Activated naive CD4-positive, alpha-beta T cell treated with anti-CD3 and anti-CD28 coated beads, Interleukin-2, amount 10 ng/mL, durations not matched to agents 7 days and 5 days (primary cell): ENCODE measurements at regions not wholly inside any gene's neighbourhood (a gene's known extent, or its start where the extent isn't known, plus 50 kb on each side); places are given as distances from the start of the nearest gene placed in this dataset.

Experiments used
- CTCF ChIA-PET: fragments of 350-600 bp; sonication (Branson Sonifier 250); formaldehyde crosslinking; loops from one replicate; lab custom pipeline; 2021; ENCODE audit warnings: antibody characterized with exemption; lab: Charles Lee
- DNase-seq: peaks from one replicate; pipeline ENCODE4 v3.0.0-alpha.2; 2020
- H3K27ac Mint-ChIP-seq: one replicate; pipeline ENCODE4 v1.8.0; 2021; ENCODE audit warnings: mild to moderate bottlenecking, moderate library complexity, mixed read lengths
- H3K27me3 Mint-ChIP-seq: one replicate; pipeline ENCODE4 v1.8.0; 2021; ENCODE audit warnings: mild to moderate bottlenecking, mixed read lengths
- H3K36me3 Mint-ChIP-seq: one replicate; pipeline ENCODE4 v1.8.0; 2021; ENCODE audit warnings: mixed read lengths
- H3K4me1 Mint-ChIP-seq: one replicate; pipeline ENCODE4 v1.8.0; 2021; ENCODE audit warnings: mixed read lengths
- H3K4me3 Mint-ChIP-seq: one replicate; pipeline ENCODE4 v1.8.0; 2021; ENCODE audit warnings: mild to moderate bottlenecking, moderate library complexity, mixed read lengths
- H3K9me3 Mint-ChIP-seq: one replicate; pipeline ENCODE4 v1.8.0; 2021; ENCODE audit warnings: mixed read lengths

DNA sequence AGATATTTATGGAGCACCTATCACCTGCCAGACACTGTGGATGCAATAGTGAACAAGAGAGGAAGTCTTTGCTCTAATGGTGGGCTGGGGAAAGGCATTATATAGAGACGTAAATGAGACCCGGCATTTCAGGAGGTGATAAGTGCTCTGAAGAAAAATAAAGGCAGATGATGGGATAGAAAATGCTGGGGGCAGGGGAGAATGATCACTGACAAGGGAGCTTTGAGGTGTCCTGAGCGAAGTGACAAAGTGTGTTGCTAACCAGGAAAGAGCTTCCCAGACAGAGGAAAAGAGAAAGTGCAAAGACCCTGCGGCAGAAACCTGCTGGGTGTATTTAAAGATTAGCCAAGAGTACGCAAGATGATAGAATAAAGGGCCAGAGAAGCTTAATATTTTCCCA is 1096.1 kb downstream of the BCL11B start:
- DNase-seq, result no peak
- peak overlapping the region; percentile 39 for H3K4me3 Mint-ChIP-seq
- H3K27ac Mint-ChIP-seq, result peak overlapping the region; percentile 90
- H3K27me3 Mint-ChIP-seq, result no peaks in the 10 kb centered on the region
- H3K4me1 Mint-ChIP-seq, result peaks cover 96% of the 10 kb centered on the region
- peaks cover 4% of the 10 kb centered on the region for H3K36me3 Mint-ChIP-seq
- CTCF ChIA-PET, result interaction anchor here (0.7 to 2.2 kb wide), 5 partner anchors 10 to 189 kb away, joined by 3 to 13 read pairs (median 4); no protein-coding TSS in a partner anchor
- H3K9me3 Mint-ChIP-seq, result peaks cover 2% of the 10 kb centered on the region

DNA sequence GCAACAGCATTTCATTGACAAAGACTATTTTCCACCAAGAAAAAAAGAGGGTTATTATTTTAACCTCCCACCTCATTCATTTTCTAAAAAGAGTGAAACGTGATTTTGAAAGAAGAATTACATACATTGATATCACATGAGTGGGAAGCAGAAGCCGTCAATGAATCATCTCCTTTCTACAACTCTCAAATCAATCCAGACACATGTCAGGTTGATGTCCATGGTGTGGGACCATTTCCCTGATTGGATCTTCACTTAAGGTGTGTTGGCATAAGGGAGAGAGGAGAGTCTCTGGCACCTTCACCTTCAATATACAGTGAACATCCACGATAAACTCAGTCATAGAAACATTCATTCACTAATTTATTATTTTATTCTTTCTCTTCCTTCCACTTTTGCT is 1095.1 kb downstream of the BCL11B start:
- Mint-ChIP-seq H3K27ac (peak overlapping the region; percentile 90), H3K4me3 (no peak overlapping the region), H3K9me3 (peaks cover 2% of the 10 kb centered on the region), H3K4me1 (peaks cover 94% of the 10 kb centered on the region), H3K27me3 (no peaks in the 10 kb centered on the region), H3K36me3 (peaks cover 4% of the 10 kb centered on the region)
- CTCF ChIA-PET, result interaction anchor here (1.1 kb wide), 1 partner anchor 190 kb away, joined by 3 read pairs; no protein-coding TSS in a partner anchor
- DNase-seq, result no peak

DNA sequence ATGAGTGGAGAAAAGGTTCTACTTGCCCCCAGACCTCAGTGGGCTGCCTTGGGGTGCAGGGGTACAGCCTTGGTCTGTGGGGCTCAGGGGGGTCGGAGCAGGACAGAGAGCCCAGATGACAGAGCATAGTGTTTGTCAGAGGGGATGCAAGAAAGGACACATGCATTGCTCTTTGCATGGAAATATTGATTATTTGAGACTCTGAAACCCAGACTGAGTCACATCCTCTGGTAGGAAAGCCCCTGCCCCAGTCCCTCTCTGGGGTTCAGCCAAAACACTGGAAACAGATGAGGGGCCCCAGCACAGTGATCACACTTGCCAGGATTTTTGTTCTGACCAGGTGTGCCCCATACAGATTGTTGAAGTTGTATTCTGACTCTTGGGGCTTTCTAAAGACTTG is 1094.4 kb downstream of the BCL11B start:
- H3K4me3 Mint-ChIP-seq, result no peak overlapping the region
- H3K36me3 Mint-ChIP-seq, result peaks cover 4% of the 10 kb centered on the region
- H3K9me3 Mint-ChIP-seq, result peaks cover 2% of the 10 kb centered on the region
- DNase-seq, result peak; percentile 54
- CTCF ChIA-PET, result no interaction called here
- peak overlapping the region; percentile 90 for H3K27ac Mint-ChIP-seq
- H3K4me1 Mint-ChIP-seq, result peaks cover 94% of the 10 kb centered on the region
- H3K27me3 Mint-ChIP-seq, result no peaks in the 10 kb centered on the region

- Mint-ChIP-seq H3K27ac (peak overlapping the region; percentile 20), H3K36me3 (peaks cover 12% of the 10 kb centered on the region), H3K4me3 (no peak overlapping the region), H3K27me3 (no peaks in the 10 kb centered on the region), H3K9me3 (peaks cover 4% of the 10 kb centered on the region), H3K4me1 (peaks cover 94% of the 10 kb centered on the region)
- no peak for DNase-seq
- CTCF ChIA-PET, result interaction anchor here (3.5 kb wide), 1 partner anchor 41 kb away, joined by 17 read pairs; no protein-coding TSS in a partner anchor
Observed at GRCh38 chr14:98181241-98181640, 1090.8 kb downstream of the BCL11B start.

DNA sequence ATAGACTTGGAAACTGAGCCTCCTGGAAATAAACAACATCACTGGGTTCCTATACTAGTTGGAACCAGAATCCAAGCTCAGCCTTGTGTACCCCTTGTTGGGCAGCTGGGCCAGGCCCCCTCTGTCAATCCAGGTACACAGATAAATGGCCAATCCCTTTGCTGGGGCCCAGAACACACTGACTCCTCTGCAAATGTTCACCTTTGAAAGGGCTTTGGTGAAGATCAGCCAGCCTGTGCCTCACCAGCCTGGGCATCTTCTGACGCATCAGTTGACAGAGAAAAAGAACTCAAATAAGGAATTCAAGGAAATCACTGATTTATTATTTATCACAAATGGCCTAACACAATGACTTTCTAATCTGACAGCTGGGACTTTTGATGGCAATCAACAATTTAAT is 1090.2 kb downstream of the BCL11B start:
- H3K27ac Mint-ChIP-seq, result peak overlapping the region; percentile 90
- peaks cover 12% of the 10 kb centered on the region for H3K36me3 Mint-ChIP-seq
- no peak for DNase-seq
- no peak overlapping the region for H3K4me3 Mint-ChIP-seq
- no peaks in the 10 kb centered on the region for H3K27me3 Mint-ChIP-seq
- CTCF ChIA-PET, result interaction anchor here (1.0 to 3.5 kb wide), 2 partner anchors 9 to 42 kb away, joined by 3 to 17 read pairs; no protein-coding TSS in a partner anchor
- peaks cover 4% of the 10 kb centered on the region for H3K9me3 Mint-ChIP-seq
- peaks cover 93% of the 10 kb centered on the region for H3K4me1 Mint-ChIP-seq

DNA sequence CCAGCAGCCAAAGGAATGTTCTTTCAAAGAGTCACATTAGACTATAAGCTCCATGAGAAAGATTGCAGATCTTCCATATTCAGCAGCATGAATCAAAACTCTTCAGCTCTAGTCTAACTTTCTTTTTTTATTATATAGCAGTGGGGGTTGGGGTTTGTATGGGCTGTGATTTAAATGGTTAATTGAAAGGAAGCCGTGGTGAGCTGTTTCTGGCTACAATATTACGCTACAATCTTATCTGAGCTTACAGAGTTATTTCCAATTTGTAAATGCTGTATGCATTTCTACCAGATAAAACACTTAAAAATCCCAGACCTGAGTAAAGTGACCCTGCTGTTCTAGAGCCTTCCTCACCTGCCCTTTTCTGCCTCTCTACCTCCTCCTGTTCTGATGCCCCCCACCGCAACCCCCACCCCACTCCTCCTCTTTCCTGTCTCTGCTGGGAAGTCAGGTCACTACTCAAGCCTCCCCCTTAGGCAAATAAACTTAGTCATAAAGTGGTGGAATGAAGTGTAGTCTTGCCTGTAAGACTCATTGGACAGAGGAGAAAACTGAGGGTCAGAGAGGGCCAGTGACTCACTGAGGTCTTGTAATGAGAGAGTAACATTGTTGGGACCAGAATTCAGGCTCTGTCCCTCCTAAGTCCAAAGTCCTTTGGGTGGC is 1089.5 kb downstream of the BCL11B start:
- peak overlapping the region; percentile 90 for H3K27ac Mint-ChIP-seq
- peak overlapping the region; percentile 8 for H3K4me3 Mint-ChIP-seq
- H3K36me3 Mint-ChIP-seq, result peaks cover 12% of the 10 kb centered on the region
- no peaks in the 10 kb centered on the region for H3K27me3 Mint-ChIP-seq
- CTCF ChIA-PET, result interaction anchor here (1.0 to 3.5 kb wide), 4 partner anchors 8 to 204 kb away, joined by 3 to 17 read pairs (median 4); no protein-coding TSS in a partner anchor
- H3K9me3 Mint-ChIP-seq, result peaks cover 4% of the 10 kb centered on the region
- H3K4me1 Mint-ChIP-seq, result peaks cover 93% of the 10 kb centered on the region
- peak; percentile 36 for DNase-seq

GRCh38 chr14:98183556-98183955 is 1088.4 kb downstream of the BCL11B start:
- H3K9me3 Mint-ChIP-seq, result peaks cover 4% of the 10 kb centered on the region
- CTCF ChIA-PET, result interaction anchor here (1.2 to 3.5 kb wide), 3 partner anchors 10 to 206 kb away, joined by 3 to 17 read pairs (median 5); no protein-coding TSS in a partner anchor
- DNase-seq, result no peak
- peak overlapping the region; percentile 90 for H3K27ac Mint-ChIP-seq
- H3K4me1 Mint-ChIP-seq, result peaks cover 93% of the 10 kb centered on the region
- no peak overlapping the region for H3K4me3 Mint-ChIP-seq
- H3K27me3 Mint-ChIP-seq, result no peaks in the 10 kb centered on the region
- H3K36me3 Mint-ChIP-seq, result peaks cover 11% of the 10 kb centered on the region

GRCh38 chr14:98184457-98184856 is 1087.5 kb downstream of the BCL11B start:
- H3K4me3 Mint-ChIP-seq, result peak overlapping the region; percentile 39
- no peak for DNase-seq
- H3K4me1 Mint-ChIP-seq, result peaks cover 95% of the 10 kb centered on the region
- H3K9me3 Mint-ChIP-seq, result peaks cover 3% of the 10 kb centered on the region
- H3K36me3 Mint-ChIP-seq, result peaks cover 9% of the 10 kb centered on the region
- H3K27me3 Mint-ChIP-seq, result no peaks in the 10 kb centered on the region
- CTCF ChIA-PET, result interaction anchor here (1.5 to 3.5 kb wide), 3 partner anchors 12 to 206 kb away, joined by 5 to 17 read pairs (median 8); no protein-coding TSS in a partner anchor
- H3K27ac Mint-ChIP-seq, result peak overlapping the region; percentile 88

DNA sequence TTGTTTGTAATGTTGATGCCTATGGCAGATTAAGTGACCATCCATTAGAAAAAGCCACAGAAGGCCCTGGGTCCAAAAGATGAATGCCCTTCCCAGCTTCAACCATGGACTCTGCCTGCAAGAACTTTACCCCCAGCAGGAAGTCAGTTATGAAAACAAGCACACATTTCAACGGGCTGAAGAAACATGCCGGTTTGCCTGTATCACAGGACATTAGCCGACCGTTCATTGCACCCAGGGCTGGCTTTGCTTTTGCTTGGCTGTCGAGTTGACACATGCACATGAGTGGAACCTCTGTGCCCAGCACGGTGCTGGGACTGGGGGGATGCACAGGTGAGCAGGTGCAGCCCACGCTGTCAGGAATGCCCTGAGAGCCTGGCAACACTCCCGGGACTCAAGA is 1087.0 kb downstream of the BCL11B start:
- H3K9me3 Mint-ChIP-seq, result peaks cover 2% of the 10 kb centered on the region
- H3K27ac Mint-ChIP-seq, result peak overlapping the region; percentile 88
- H3K4me3 Mint-ChIP-seq, result peak overlapping the region; percentile 39
- H3K27me3 Mint-ChIP-seq, result no peaks in the 10 kb centered on the region
- H3K4me1 Mint-ChIP-seq, result peaks cover 95% of the 10 kb centered on the region
- CTCF ChIA-PET, result interaction anchor here (0.8 to 6.6 kb wide), 4 partner anchors 9 to 206 kb away, joined by 3 to 43 read pairs (median 6); no protein-coding TSS in a partner anchor
- peaks cover 8% of the 10 kb centered on the region for H3K36me3 Mint-ChIP-seq
- no peak for DNase-seq

- Mint-ChIP-seq H3K4me3 (no peak overlapping the region), H3K9me3 (peaks cover 2% of the 10 kb centered on the region), H3K27ac (peak overlapping the region; percentile 88), H3K27me3 (no peaks in the 10 kb centered on the region), H3K36me3 (peaks cover 13% of the 10 kb centered on the region), H3K4me1 (peaks cover 98% of the 10 kb centered on the region)
- CTCF ChIA-PET, result interaction anchor here (0.8 to 6.6 kb wide), 6 partner anchors 10 to 208 kb away, joined by 3 to 43 read pairs (median 4); no protein-coding TSS in a partner anchor
- no peak for DNase-seq
Observed at GRCh38 chr14:98186140-98186539, 1085.9 kb downstream of the BCL11B start.

GRCh38 chr14:98187281-98187680 is 1084.7 kb downstream of the BCL11B start:
- H3K4me3 Mint-ChIP-seq, result peak overlapping the region; percentile 11
- H3K27ac Mint-ChIP-seq, result peak overlapping the region; percentile 97
- CTCF ChIA-PET, result interaction anchor here (0.7 to 6.6 kb wide), 3 partner anchors 14 to 209 kb away, joined by 3 to 43 read pairs (median 3); no protein-coding TSS in a partner anchor
- no peaks in the 10 kb centered on the region for H3K27me3 Mint-ChIP-seq
- peaks cover 14% of the 10 kb centered on the region for H3K36me3 Mint-ChIP-seq
- peaks cover 99% of the 10 kb centered on the region for H3K4me1 Mint-ChIP-seq
- H3K9me3 Mint-ChIP-seq, result peaks cover 2% of the 10 kb centered on the region
- peak; percentile 40 for DNase-seq

- DNase-seq, result peak; percentile 60
- Mint-ChIP-seq H3K27ac (peak overlapping the region; percentile 97), H3K4me3 (peak overlapping the region; percentile 54), H3K36me3 (peaks cover 10% of the 10 kb centered on the region), H3K27me3 (no peaks in the 10 kb centered on the region), H3K9me3 (no peaks in the 10 kb centered on the region), H3K4me1 (peaks cover 99% of the 10 kb centered on the region)
- CTCF ChIA-PET, result interaction anchor here (1.0 to 6.6 kb wide), 5 partner anchors 14 to 211 kb away, joined by 3 to 43 read pairs (median 7); no protein-coding TSS in a partner anchor
Observed at GRCh38 chr14:98189062-98189461, 1082.9 kb downstream of the BCL11B start.

DNA sequence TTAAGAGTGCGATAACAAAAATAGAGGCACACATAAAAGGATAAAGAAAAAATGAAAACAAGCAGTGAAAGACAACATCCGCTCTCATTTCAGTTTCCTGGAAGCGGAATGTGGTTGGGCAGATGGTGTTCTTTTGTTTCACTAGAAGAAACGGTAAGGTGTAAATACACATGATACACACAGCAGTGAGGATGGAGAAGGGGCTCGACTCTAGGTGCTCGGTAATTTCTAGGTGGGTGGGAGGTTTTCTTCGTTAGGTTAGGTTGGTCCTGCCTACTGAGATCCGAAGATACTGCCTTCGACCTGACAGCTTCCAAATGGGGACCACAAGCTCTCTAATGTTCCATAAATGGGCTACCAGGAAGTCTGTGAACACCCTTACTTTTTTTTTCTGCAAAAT is 1082.5 kb downstream of the BCL11B start:
- peak overlapping the region; percentile 54 for H3K4me3 Mint-ChIP-seq
- peaks cover 99% of the 10 kb centered on the region for H3K4me1 Mint-ChIP-seq

GRCh38 chr14:98189944-98190343 is 1082.1 kb downstream of the BCL11B start:
- peak overlapping the region; percentile 97 for H3K27ac Mint-ChIP-seq
- no peak for DNase-seq
- CTCF ChIA-PET, result interaction anchor here (0.7 to 6.6 kb wide), 8 partner anchors 8 to 1041 kb away, joined by 3 to 43 read pairs (median 4); no protein-coding TSS in a partner anchor

More for the DNA sequence above, 1082.5 kb downstream of the BCL11B start:
- CTCF ChIA-PET, result interaction anchor here (0.9 to 6.6 kb wide), 7 partner anchors 11 to 1041 kb away, joined by 3 to 43 read pairs (median 5); no protein-coding TSS in a partner anchor
- H3K36me3 Mint-ChIP-seq, result peaks cover 12% of the 10 kb centered on the region
- H3K27me3 Mint-ChIP-seq, result no peaks in the 10 kb centered on the region
- H3K27ac Mint-ChIP-seq, result peak overlapping the region; percentile 97
- no peaks in the 10 kb centered on the region for H3K9me3 Mint-ChIP-seq
- DNase-seq, result peak; percentile 81

More at GRCh38 chr14:98189944-98190343, 1082.1 kb downstream of the BCL11B start:
- H3K9me3 Mint-ChIP-seq, result no peaks in the 10 kb centered on the region
- no peaks in the 10 kb centered on the region for H3K27me3 Mint-ChIP-seq
- H3K4me3 Mint-ChIP-seq, result peak overlapping the region; percentile 54
- H3K36me3 Mint-ChIP-seq, result peaks cover 12% of the 10 kb centered on the region
- H3K4me1 Mint-ChIP-seq, result peaks cover 99% of the 10 kb centered on the region
